ENCODE measurements at regions not wholly inside any gene's neighbourhood (a gene's known extent, or its start where the extent isn't known, plus 50 kb on each side); places are given as distances from the start of the nearest gene placed in this dataset.

GRCh38 chr22:34804604-34805003 lies 261.4 kb upstream of the ISX start:
- Mint-ChIP-seq H3K9me3 (no peaks in the 10 kb centered on the region), H3K27ac (peak overlapping the region in 2 of 3 experiments; percentile 36 to 80), H3K36me3 (ENCODE audit: low read depth) (no peaks in the 10 kb centered on the region), H3K27me3 (ENCODE audit: low read depth) (peaks cover 41% of the 10 kb centered on the region), H3K4me3 (no peak overlapping the region), H3K4me1 (peaks cover 58% of the 10 kb centered on the region)
- TF ChIP-seq CTCF (IDR thresholded peaks at IDR 0.05; ENCODE audit: unreplicated experiment in 3 of 3) = no peak

- peak overlapping the region in 2 of 3 experiments; percentile 33 to 67 for H3K27ac Mint-ChIP-seq
- peaks cover 41% of the 10 kb centered on the region for H3K27me3 Mint-ChIP-seq (ENCODE audit: low read depth)
- H3K4me3 Mint-ChIP-seq = no peak overlapping the region
- peaks cover 47% of the 10 kb centered on the region for H3K4me1 Mint-ChIP-seq
- no peaks in the 10 kb centered on the region for H3K9me3 Mint-ChIP-seq
- no peaks in the 10 kb centered on the region for H3K36me3 Mint-ChIP-seq (ENCODE audit: low read depth)
- TF ChIP-seq CTCF (IDR thresholded peaks at IDR 0.05; ENCODE audit: unreplicated experiment in 3 of 3) = no peak
Observed at GRCh38 chr22:34805771-34806170, 260.2 kb upstream of the ISX start.

- Mint-ChIP-seq H3K36me3 (ENCODE audit: low read depth) (no peaks in the 10 kb centered on the region), H3K4me1 (peaks cover 35% of the 10 kb centered on the region), H3K27ac (peak overlapping the region in 1 of 3 experiments; percentile 9), H3K9me3 (no peaks in the 10 kb centered on the region), H3K27me3 (ENCODE audit: low read depth) (peaks cover 32% of the 10 kb centered on the region), H3K4me3 (no peak overlapping the region)
- no peak for TF ChIP-seq CTCF (IDR thresholded peaks at IDR 0.05; ENCODE audit: unreplicated experiment in 3 of 3)
Observed at GRCh38 chr22:34808618-34809017, 257.3 kb upstream of the ISX start.

GRCh38 chr22:34812631-34813030 lies 253.3 kb upstream of the ISX start:
- Mint-ChIP-seq H3K27ac (peak overlapping the region; percentile 76 to 89 (median 88)), H3K27me3 (ENCODE audit: low read depth) (peaks cover 12% of the 10 kb centered on the region), H3K4me1 (peaks cover 29% of the 10 kb centered on the region), H3K36me3 (ENCODE audit: low read depth) (no peaks in the 10 kb centered on the region), H3K9me3 (peaks cover 11% of the 10 kb centered on the region), H3K4me3 (no peak overlapping the region)
- TF ChIP-seq CTCF (IDR thresholded peaks at IDR 0.05; ENCODE audit: unreplicated experiment in 3 of 3) = no peak

GRCh38 chr22:34814260-34815025 lies 251.5 kb upstream of the ISX start:
- Mint-ChIP-seq H3K27me3 (ENCODE audit: low read depth) (peaks cover 4% of the 10 kb centered on the region), H3K36me3 (ENCODE audit: low read depth) (no peaks in the 10 kb centered on the region), H3K27ac (peak overlapping the region; percentile 88 to 93 (median 89)), H3K9me3 (peaks cover 19% of the 10 kb centered on the region), H3K4me1 (peaks cover 23% of the 10 kb centered on the region), H3K4me3 (no peak overlapping the region)
- TF ChIP-seq CTCF (IDR thresholded peaks at IDR 0.05; ENCODE audit: unreplicated experiment in 3 of 3) = no peak

GRCh38 chr22:34829485-34829884 lies 236.5 kb upstream of the ISX start:
- H3K27ac Mint-ChIP-seq = no peak overlapping the region
- H3K27me3 Mint-ChIP-seq (ENCODE audit: low read depth) = peaks cover 6% of the 10 kb centered on the region
- no peak for TF ChIP-seq CTCF (IDR thresholded peaks at IDR 0.05; ENCODE audit: unreplicated experiment in 3 of 3)
- H3K4me1 Mint-ChIP-seq = peaks cover 24% of the 10 kb centered on the region
- no peak overlapping the region for H3K4me3 Mint-ChIP-seq
- no peaks in the 10 kb centered on the region for H3K36me3 Mint-ChIP-seq (ENCODE audit: low read depth)
- H3K9me3 Mint-ChIP-seq = peaks cover 2% of the 10 kb centered on the region
